K562 (cell line): ENCODE measurements at regions not wholly inside any gene's neighbourhood (a gene's known extent, or its start where the extent isn't known, plus 50 kb on each side); places are given as distances from the start of the nearest gene placed in this dataset.
A peak's percentile ranks its signal among the peaks of the same experiment; 100 is the strongest.

Experiments used
- ATAC-seq: fragments of 200-7000 bp; cut with Tn5 transposase; 3 replicates; pipeline ENCODE4 v1.9.1; 2020; ENCODE audit warnings: moderate library complexity
- BruUV-seq: library from RNA; stranded (reverse); fragments of 400-500 nt; replicated peaks from 2 replicates; lab custom pipeline; 2021; lab: Mats Ljungman, UMichigan
- CTCF ChIA-PET: fragments of 300-600 bp; formaldehyde crosslinking; extraction: SDS; loops from one replicate; lab custom pipeline; 2021; ENCODE audit warnings: low intra/inter-chr PET ratio; lab: Yijun Ruan, JAX
- POLR2A ChIA-PET: fragments of 300-600, 350-650 bp; sonication (Branson Sonifier 250); formaldehyde crosslinking; extraction: SDS; loops from one replicate; lab custom pipeline; 2021; ENCODE audit warnings: antibody characterized with exemption, inconsistent platforms; lab: Yijun Ruan, JAX
- DNase-seq, 4 experiments: peaks; one replicate each; pipeline versions ENCODE4 v3.0.0 to v3.0.0-alpha.2; 2011 to 2018; ENCODE audit warnings: low spot score in 3 of 4, mixed read lengths in 3 of 4; ENCODE audit errors: extremely low read depth in 1 of 4
- FAIRE-seq: peaks from 2 replicates; lab custom pipeline; 2011; peaks lifted over from hg19 to GRCh38; lab: Jason Lieb, UNC
- H2AFZ ChIP-seq: 2 replicates; pipeline ENCODE4 v1.6.0; 2011; ENCODE audit warnings: low read depth, low read length, control low read depth, inconsistent platforms
- H3K27ac ChIP-seq: fragments of 200-600 bp; 3 replicates; pipeline ENCODE4 v1.8.0; 2011; ENCODE audit warnings: low read depth, mild to moderate bottlenecking, control low read depth, inconsistent platforms, low read length, moderate library complexity, mixed read lengths; ENCODE audit errors: extremely low read depth
- H3K27me3 ChIP-seq, 2 experiments: fragments of 300-600 bp in 1 of 2; 2 replicates in 1 of 2; 3 replicates in 1 of 2; pipeline versions ENCODE4 v1.6.0 to v1.8.0; 2011; ENCODE audit warnings: inconsistent platforms in 2 of 2, low read length in 2 of 2, mild to moderate bottlenecking in 1 of 2, mixed read lengths in 1 of 2, moderate library complexity in 1 of 2; ENCODE audit not compliant: control insufficient read depth in 2 of 2, insufficient read depth in 2 of 2
- H3K36me3 ChIP-seq: fragments of 300-600 bp; 3 replicates; pipeline ENCODE4 v1.8.0; 2011; ENCODE audit warnings: mild to moderate bottlenecking, low read length, inconsistent platforms; ENCODE audit not compliant: control insufficient read depth, insufficient read depth
- H3K4me1 ChIP-seq, 2 experiments: fragments of 200-600 bp in 1 of 2; replicated peaks in 1 of 2; 2 replicates in 1 of 2; 3 replicates in 1 of 2; pipeline versions ENCODE4 v1.5.1 to v1.8.0; 2011; ENCODE audit warnings: inconsistent platforms in 2 of 2, low read length in 2 of 2, mild to moderate bottlenecking in 1 of 2, mixed read lengths in 1 of 2, moderate library complexity in 1 of 2; ENCODE audit not compliant: control insufficient read depth in 2 of 2, insufficient read depth in 2 of 2
- H3K4me2 ChIP-seq: 2 replicates; pipeline ENCODE4 v1.6.1; 2011; ENCODE audit warnings: low read length, control low read depth, inconsistent platforms, mixed read lengths; ENCODE audit not compliant: insufficient read depth
- H3K4me3 ChIP-seq: fragments of 200-600 bp; sonication (generic), shearing (Covaris generic); 2 replicates; pipeline ENCODE4 v1.5.1; 2016; ENCODE audit warnings: control low read depth, inconsistent platforms
- H3K79me2 ChIP-seq: fragments of 200-600 bp; 3 replicates; pipeline ENCODE4 v1.8.0; 2011; ENCODE audit warnings: low read length, inconsistent platforms; ENCODE audit not compliant: control insufficient read depth, insufficient read depth
- H3K9ac ChIP-seq, 2 experiments: 2 replicates each; pipeline versions ENCODE4 v1.6.0 to v1.6.1; 2011; ENCODE audit warnings: low read depth in 2 of 2, low read length in 2 of 2, control low read depth in 1 of 2, inconsistent platforms in 1 of 2, mild to moderate bottlenecking in 1 of 2, mixed read lengths in 1 of 2; ENCODE audit not compliant: insufficient read depth in 1 of 2
- H3K9me1 ChIP-seq: one replicate; pipeline ENCODE4 v1.6.0; 2011; ENCODE audit warnings: inconsistent platforms, mild to moderate bottlenecking, low read length, moderate library complexity; ENCODE audit not compliant: control insufficient read depth, insufficient read depth
- H3K9me3 ChIP-seq: replicated peaks from 2 replicates; pipeline ENCODE4 v1.5.1; 2011; ENCODE audit warnings: low read depth, low read length, inconsistent platforms; ENCODE audit not compliant: control insufficient read depth, insufficient read depth
- H4K20me1 ChIP-seq: replicated peaks from 2 replicates; pipeline ENCODE4 v1.6.1; 2011; ENCODE audit warnings: low read length, inconsistent platforms, mixed read lengths; ENCODE audit not compliant: control insufficient read depth, insufficient read depth
- CHD2 ChIP-seq: IDR thresholded peaks from 2 replicates; pipeline ENCODE4 v1.6.1; 2011; ENCODE audit warnings: low read depth, low read length
- MNT ChIP-seq, 2 experiments: fragments of 450-650 bp; conservative IDR thresholded peaks; 2 replicates each; pipeline ENCODE4 v1.6.1; 2017; ENCODE audit warnings: mild to moderate bottlenecking in 2 of 2, moderate library complexity in 2 of 2
- STAT6 ChIP-seq: sonication (generic); formaldehyde crosslinking; IDR thresholded peaks from 2 replicates; pipeline ENCODE4 v1.8.1; 2023; ENCODE audit warnings: mild to moderate bottlenecking, missing genetic modification reagents
- TAF7 ChIP-seq: fragments of 450-650 bp; IDR thresholded peaks from 2 replicates; pipeline ENCODE4 v1.6.1; 2016; ENCODE audit warnings: missing genetic modification characterization, missing compliant biosample characterization
- ZMIZ1 ChIP-seq, 2 experiments: fragments of 150-350 bp in 1 of 2; IDR thresholded peaks; 2 replicates each; pipeline ENCODE4 v1.6.1; 2012 to 2016; ENCODE audit warnings: low read depth in 2 of 2, low read length in 2 of 2, mild to moderate bottlenecking in 1 of 2, moderate library complexity in 1 of 2
- WGBS: fragments of 100-300 bp; shearing (Covaris generic); methylation state at CpG from one replicate; pipeline ENCODE4 v1.1.6; 2016; ENCODE audit warnings: low coverage, mixed read lengths; ENCODE audit not compliant: insufficient coverage; ENCODE audit errors: missing lambda C conversion rate; 5-methylcytosine and 5-hydroxymethylcytosine counted together
- in situ Hi-C: fragments of 300-500 bp; cut with MboI; formaldehyde crosslinking; loops from 4 replicates; pipeline ENCODE4 v1.15.0; 2018; ENCODE audit warnings: inconsistent platforms, mixed read lengths
- intact Hi-C: fragments of 100-400 bp; cut with micrococcal nuclease; formaldehyde crosslinking; loops from 2 replicates; pipeline ENCODE4 v1.14.2; 2022

- H3K9me3 ChIP-seq: no peaks in the 10 kb centered on the region
- FAIRE-seq: no peak
- 28% methylated on average over 7 of the region's 7 CpGs for WGBS
- no peaks in the 10 kb centered on the region for H3K9me1 ChIP-seq
- no peak overlapping the region for H3K27ac ChIP-seq
- no TSS peak for BruUV-seq
- no peaks in the 10 kb centered on the region for H4K20me1 ChIP-seq
- intact Hi-C loops: no loop called here
- no peaks in the 10 kb centered on the region for H3K79me2 ChIP-seq
- DNase-seq: no peak
- no peak overlapping the region for H3K4me2 ChIP-seq
- H3K4me3 ChIP-seq: no peak overlapping the region
- H3K36me3 ChIP-seq: no peaks in the 10 kb centered on the region
- no peak overlapping the region; a peak in 1 of 4 replicates for H3K9ac ChIP-seq
- in situ Hi-C loops: no loop called here
- no peaks in the 10 kb centered on the region; a peak in 1 of 5 replicates for H3K27me3 ChIP-seq
- CTCF ChIA-PET: no interaction called here
- H2AFZ ChIP-seq: peak overlapping the region; percentile 51; the same call in 1 of the 2 replicates
- peak; percentile 20; the same call in 2 of the 3 replicates for ATAC-seq
- no peak for TF ChIP-seq TAF7 (tag)
- TF ChIP-seq MNT (conservative IDR thresholded peaks at IDR 0.05): no peak
- no peak for TF ChIP-seq CHD2
- no peak for TF ChIP-seq ZMIZ1 (IDR thresholded peaks at IDR 0.05; ENCODE audit: low read depth in 2 of 2, low read length in 2 of 2)
- TF ChIP-seq STAT6 (CRISPR knock-in tag): no peak
- TF ChIP-seq, all 486 proteins: peak for 0
- peaks cover 0 to 10% of the 10 kb centered on the region in 2 experiments; a peak in 2 of 5 replicates for H3K4me1 ChIP-seq
- POLR2A ChIA-PET: no interaction called here
Observed at GRCh38 chr4:14919785-14920184, 82.5 kb upstream of the CPEB2 start.
